OCI-LY7 (cell line): ENCODE measurements at regions not wholly inside any gene's neighbourhood (a gene's known extent, or its start where the extent isn't known, plus 50 kb on each side); places are given as distances from the start of the nearest gene placed in this dataset.
"Not testable (repeated sequence)": the region's sequence is repeated elsewhere in the genome, so short reads cannot be mapped to it uniquely, and the experiment has no call there.

ENCODE experiments used
- BruUV-seq: library from RNA; stranded (reverse); fragments of 400-500 nt; replicated peaks from 2 replicates; lab custom pipeline; 2021; lab: Mats Ljungman, UMichigan
- CTCF ChIA-PET: fragments of 300-600 bp; sonication (Branson Sonifier 250); formaldehyde crosslinking; loops from one replicate; lab custom pipeline; 2022; ENCODE audit warnings: antibody characterized with exemption; ENCODE audit not compliant: unreplicated experiment; lab: Charles Lee
- POLR2A ChIA-PET: fragments of 300-600 bp; sonication (Branson Sonifier 250); formaldehyde crosslinking; loops from one replicate; lab custom pipeline; 2022; ENCODE audit warnings: antibody characterized with exemption; lab: Charles Lee
- DNase-seq: peaks from one replicate; pipeline ENCODE4 v3.0.0-alpha.2; 2015; ENCODE audit warnings: low spot score
- H2AFZ ChIP-seq: fragments of 200-600 bp; sonication (generic), shearing (Covaris generic); 2 replicates; pipeline ENCODE4 v1.6.1; 2014; ENCODE audit warnings: mild to moderate bottlenecking, antibody characterized with exemption, low read length, moderate library complexity
- H3K27ac ChIP-seq: fragments of 200-600 bp; sonication (generic); 2 replicates; pipeline ENCODE4 v1.5.1; 2014; ENCODE audit warnings: mixed run types, low read depth, mild to moderate bottlenecking, moderate library complexity, low read length, inconsistent platforms; ENCODE audit not compliant: poor library complexity, severe bottlenecking
- H3K36me3 ChIP-seq: fragments of 200-600 bp; sonication (generic); 2 replicates; pipeline ENCODE4 v1.6.1; 2014; ENCODE audit warnings: mild to moderate bottlenecking, antibody characterized with exemption, low read length, moderate library complexity, mixed read lengths; ENCODE audit not compliant: insufficient read depth
- H3K4me1 ChIP-seq: fragments of 200-600 bp; sonication (generic); 2 replicates; pipeline ENCODE4 v1.5.1; 2014; ENCODE audit warnings: mild to moderate bottlenecking, low read length; ENCODE audit not compliant: insufficient read depth, poor library complexity, severe bottlenecking
- H3K4me2 ChIP-seq: fragments of 200-600 bp; sonication (generic); 2 replicates; pipeline ENCODE4 v1.6.1; 2014; ENCODE audit warnings: mild to moderate bottlenecking, low read length
- H3K4me3 ChIP-seq: fragments of 200-600 bp; sonication (generic); 2 replicates; pipeline ENCODE4 v1.5.1; 2014; ENCODE audit warnings: mild to moderate bottlenecking, low read depth, low read length; ENCODE audit not compliant: poor library complexity, severe bottlenecking
- H3K79me2 ChIP-seq: fragments of 200-600 bp; sonication (generic); 2 replicates; pipeline ENCODE4 v1.6.1; 2016; ENCODE audit warnings: low read depth, mild to moderate bottlenecking, low read length, moderate library complexity, mixed read lengths; ENCODE audit not compliant: insufficient read depth
- H3K9me2 ChIP-seq: fragments of 200-600 bp; sonication (generic); 2 replicates; pipeline ENCODE4 v1.6.1; 2016; ENCODE audit warnings: mild to moderate bottlenecking, low read length, mixed read lengths; ENCODE audit not compliant: insufficient read depth
- H3K9me3 ChIP-seq: fragments of 200-600 bp; sonication (generic); 2 replicates; pipeline ENCODE4 v1.6.1; 2014; ENCODE audit warnings: mild to moderate bottlenecking, mixed run types, low read length, mixed read lengths
- H4K20me1 ChIP-seq: fragments of 200-600 bp; sonication (generic); 2 replicates; pipeline ENCODE4 v1.6.1; 2014; ENCODE audit warnings: mild to moderate bottlenecking, antibody characterized with exemption, low read length, moderate library complexity, mixed read lengths; ENCODE audit not compliant: insufficient read depth
- CTCF ChIP-seq: fragments of 200-600 bp; sonication (generic); conservative IDR thresholded peaks from 2 replicates; pipeline ENCODE4 v1.5.1; 2014; ENCODE audit warnings: mild to moderate bottlenecking, antibody characterized with exemption, low read length, moderate library complexity, mixed read lengths
- EZH2phosphoT487 ChIP-seq: fragments of 200-600 bp; sonication (generic); IDR thresholded peaks from 2 replicates; pipeline ENCODE4 v1.6.1; 2018; ENCODE audit warnings: low read depth, borderline replicate concordance, mild to moderate bottlenecking, mixed run types, antibody characterized with exemption, low read length, moderate library complexity, mixed read lengths
- intact Hi-C: fragments of 100-400 bp; cut with micrococcal nuclease; formaldehyde crosslinking; loops from one replicate; pipeline ENCODE4 v1.10.0; 2022; ENCODE audit not compliant: unreplicated experiment

DNA sequence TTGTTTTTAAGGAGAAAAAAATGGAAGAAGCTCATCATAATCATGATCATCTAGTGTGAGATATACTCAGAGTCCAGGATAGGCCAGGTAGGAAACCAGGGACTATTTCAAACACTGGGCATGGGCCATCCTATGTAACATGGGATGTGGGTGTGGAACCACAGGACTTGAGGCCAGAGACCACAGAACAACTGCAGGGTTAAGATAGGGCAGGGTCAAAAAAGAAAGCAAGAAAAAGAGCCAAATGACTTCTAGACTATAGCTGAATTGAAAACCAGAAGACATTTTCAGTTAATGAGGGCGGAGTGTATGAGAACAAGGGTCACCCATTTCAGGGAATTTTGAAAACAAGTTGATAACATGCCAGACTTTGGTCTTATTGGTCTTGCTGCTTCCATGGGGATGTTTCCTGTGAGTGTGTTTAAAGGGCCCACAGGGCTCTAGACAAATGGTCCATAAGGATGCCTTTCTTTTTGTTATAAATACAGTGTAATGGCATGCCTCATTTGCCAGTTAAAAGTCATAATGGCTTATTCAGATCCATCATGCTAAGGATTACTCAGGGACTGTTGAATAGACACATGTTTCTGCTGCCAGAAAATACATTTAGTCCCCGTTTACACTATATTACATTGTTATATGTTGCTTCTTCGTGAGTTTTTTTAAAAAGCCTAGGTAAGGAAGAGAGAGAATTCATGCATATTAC is 182.0 kb upstream of the C21orf91 start:
- intact Hi-C loops = no loop called here
- Histone ChIP-seq H3K4me1 (no peaks in the 10 kb centered on the region), H3K27ac (no peak overlapping the region), H3K79me2 (no peaks in the 10 kb centered on the region), H4K20me1 (no peaks in the 10 kb centered on the region), H3K4me3 (no peak overlapping the region), H3K9me2 (no peaks in the 10 kb centered on the region), H3K9me3 (no peaks in the 10 kb centered on the region), H3K4me2 (no peak overlapping the region), H3K36me3 (no peaks in the 10 kb centered on the region), H2AFZ (no peak overlapping the region)
- TF ChIP-seq CTCF (no peak), EZH2phosphoT487 (no peak)
- no peak for DNase-seq
- no TSS peak for BruUV-seq
- POLR2A ChIA-PET = interaction anchor here (0.6 kb wide), 1 partner anchor 13 kb away, joined by 3 read pairs; no protein-coding TSS in a partner anchor
- CTCF ChIA-PET = no interaction called here

DNA sequence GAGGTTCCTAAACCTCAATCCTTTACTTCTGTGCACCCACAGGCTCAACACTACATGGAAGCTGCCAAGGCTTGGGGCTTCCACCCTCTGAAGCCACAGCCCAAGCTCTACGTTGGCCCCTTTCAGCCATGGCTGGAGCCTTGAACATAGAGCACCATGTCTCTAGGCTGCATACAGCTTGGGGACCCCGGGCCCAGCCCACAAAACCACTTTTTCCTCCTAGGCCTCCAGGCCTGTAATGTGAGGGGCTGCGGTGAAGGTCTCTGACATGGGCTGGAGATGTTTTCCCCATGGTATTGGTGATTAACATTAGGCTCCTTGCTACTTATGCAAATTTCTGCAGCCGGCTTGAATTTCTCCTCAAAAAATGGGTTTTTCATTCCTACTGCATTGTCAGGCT is 179.4 kb upstream of the C21orf91 start:
- CTCF ChIA-PET, H4K20me1 ChIP-seq, DNase-seq, H2AFZ ChIP-seq, BruUV-seq, H3K4me1 ChIP-seq, H3K27ac ChIP-seq, H3K9me3 ChIP-seq, H3K4me3 ChIP-seq, POLR2A ChIA-PET, H3K4me2 ChIP-seq, H3K36me3 ChIP-seq, intact Hi-C loops, H3K79me2 ChIP-seq, H3K9me2 ChIP-seq: not testable (repeated sequence)

- no peaks in the 10 kb centered on the region for H3K79me2 ChIP-seq
- BruUV-seq = no TSS peak
- H3K9me2 ChIP-seq = no peaks in the 10 kb centered on the region
- no peaks in the 10 kb centered on the region for H3K36me3 ChIP-seq
- CTCF ChIA-PET = no interaction called here
- DNase-seq = no peak
- H3K9me3 ChIP-seq = no peaks in the 10 kb centered on the region
- intact Hi-C loops = no loop called here
- H3K4me1 ChIP-seq = no peaks in the 10 kb centered on the region
- no peak overlapping the region for H2AFZ ChIP-seq
- no peak overlapping the region for H3K4me2 ChIP-seq
- H3K27ac ChIP-seq = no peak overlapping the region
- H3K4me3 ChIP-seq = no peak overlapping the region
- H4K20me1 ChIP-seq = no peaks in the 10 kb centered on the region
- POLR2A ChIA-PET = no interaction called here
- TF ChIP-seq EZH2phosphoT487 (no peak), CTCF (no peak)
Measured at GRCh38 chr21:17989780-17990179, 170.6 kb upstream of the C21orf91 start.
